ENCODE measurements at regions not wholly inside any gene's neighbourhood (a gene's known extent, or its start where the extent isn't known, plus 50 kb on each side); places are given as distances from the start of the nearest gene placed in this dataset.

GRCh38 chr2:71992036-71992435 lies 155.6 kb downstream of the CYP26B1 start:
- WGBS, 2 experiments (ENCODE audit: extremely low coverage in 1 of 2, insufficient coverage in 1 of 2, insufficient read length in 1 of 2, insufficient replicate concordance in 2 of 2, low coverage in 1 of 2, low lambda C conversion rate in 2 of 2, missing lambda C conversion rate in 1 of 2): 83% methylated on average over 2 of the region's 2 CpGs; no CpG with 5 or more reads in 1 of the 2 experiments

More at GRCh38 chr2:71992036-71992435, 155.6 kb downstream of the CYP26B1 start:
- Histone ChIP-seq H2BK20ac (ENCODE audit: low read length) (no peak overlapping the region), H3K4me3 (ENCODE audit: extremely low read depth in 1 of 4, insufficient read depth in 2 of 4, low read depth in 3 of 4, low read length in 4 of 4) (no peak overlapping the region), H3K4me1 (replicated peaks in 1 of 4; ENCODE audit: control insufficient read depth in 3 of 4, insufficient read depth in 4 of 4, low read length in 3 of 4) (no peaks in the 10 kb centered on the region), H2BK12ac (ENCODE audit: low read depth, low read length) (no peak overlapping the region), H2AK5ac (ENCODE audit: low read depth, low read length) (no peak overlapping the region), H2AFZ (ENCODE audit: low read length) (no peak overlapping the region), H2BK5ac (ENCODE audit: low read depth, low read length) (no peak overlapping the region), H3K9me3 (ENCODE audit: insufficient read depth in 2 of 2, low read depth in 1 of 2, low read length in 1 of 2) (no peaks in the 10 kb centered on the region), H2BK15ac (ENCODE audit: low read length) (no peak overlapping the region), H4K20me1 (replicated peaks in 1 of 2; ENCODE audit: control insufficient read depth in 1 of 2, insufficient read depth in 2 of 2, low read length in 2 of 2) (no peaks in the 10 kb centered on the region), H4K91ac (replicated peaks; ENCODE audit: insufficient read length, low read length) (no peak overlapping the region), H4K8ac (ENCODE audit: extremely low read depth, insufficient read depth, low read length) (no peak overlapping the region), H3K9ac (replicated peaks in 1 of 4; ENCODE audit: extremely low read depth in 1 of 4, low read depth in 3 of 4, low read length in 3 of 4) (no peak overlapping the region), H3K56ac (replicated peaks; ENCODE audit: insufficient read length, low read depth, low read length) (no peak overlapping the region), H2BK120ac (replicated peaks; ENCODE audit: low read depth, low read length) (no peak overlapping the region), H3K18ac (ENCODE audit: extremely low read depth, low read length) (no peak overlapping the region), H3K23ac (ENCODE audit: insufficient read length) (no peak overlapping the region), H3K4me2 (ENCODE audit: insufficient read depth in 1 of 2, low read depth in 2 of 2, low read length in 2 of 2) (no peak overlapping the region), H3K14ac (ENCODE audit: insufficient read length) (no peak overlapping the region), H3K23me2 (ENCODE audit: low read depth, low read length) (no peaks in the 10 kb centered on the region), H3K4ac (replicated peaks; ENCODE audit: insufficient read length, low read depth, low read length) (no peak overlapping the region), H3K27ac (ENCODE audit: low read depth, low read length) (no peak overlapping the region), H3K27me3 (replicated peaks in 1 of 4; ENCODE audit: control insufficient read depth in 3 of 4, extremely low read depth in 1 of 4, insufficient read depth in 3 of 4, low read length in 3 of 4) (no peaks in the 10 kb centered on the region), H3K79me1 (ENCODE audit: low read depth, low read length) (no peaks in the 10 kb centered on the region), H3K79me2 (ENCODE audit: control insufficient read depth in 1 of 2, insufficient read depth in 2 of 2, low read length in 2 of 2) (no peaks in the 10 kb centered on the region), H4K5ac (ENCODE audit: insufficient read length, low read depth, low read length) (no peak overlapping the region), H3K36me3 (ENCODE audit: control insufficient read depth in 2 of 4, insufficient read depth in 4 of 4, low read length in 3 of 4) (no peaks in the 10 kb centered on the region)
- no peak for TF ChIP-seq RNF2 (IDR thresholded peaks at IDR 0.05; ENCODE audit: borderline replicate concordance, low read depth, low read length, missing control alignments, poor library complexity, severe bottlenecking)
- POLR2A ChIA-PET (ENCODE audit: partially characterized antibody): no interaction called here
- FAIRE-seq (no peak), DNase-seq (ENCODE audit: low read depth in 1 of 2, low spot score in 2 of 2) (no peak)
- CTCF ChIA-PET (ENCODE audit: partially characterized antibody): interaction anchor here (1.2 to 1.8 kb wide), 3 partner anchors 118 to 146 kb away, joined by 3 to 4 read pairs (median 4); no protein-coding TSS in a partner anchor
